RWPE2 (cell line): ENCODE measurements at regions not wholly inside any gene's neighbourhood (a gene's known extent, or its start where the extent isn't known, plus 50 kb on each side); places are given as distances from the start of the nearest gene placed in this dataset.

Source experiments
- ATAC-seq: fragments of 200-7000 bp; cut with Tn5 transposase; 3 replicates; pipeline ENCODE4 v1.9.1; 2021; ENCODE audit warnings: low read depth
- DNase-seq: peaks from one replicate; pipeline ENCODE4 v3.0.0-alpha.2; 2020; ENCODE audit warnings: low spot score
- H3K27ac ChIP-seq: fragments of 450-650 bp; 2 replicates; pipeline ENCODE4 v1.5.1; 2017; ENCODE audit warnings: mild to moderate bottlenecking; ENCODE audit not compliant: poor library complexity, severe bottlenecking
- H3K27me3 ChIP-seq: fragments of 250-450 bp; sonication (Bioruptor Pico); 2 replicates; pipeline ENCODE4 v1.5.1; 2021; ENCODE audit warnings: mild to moderate bottlenecking, moderate library complexity; ENCODE audit not compliant: insufficient read depth, poor library complexity, severe bottlenecking
- H3K36me3 ChIP-seq: fragments of 250-450 bp; sonication (Bioruptor Pico); 2 replicates; pipeline ENCODE4 v1.5.1; 2020; ENCODE audit warnings: low read depth, mild to moderate bottlenecking, moderate library complexity
- H3K4me1 ChIP-seq: fragments of 250-450 bp; sonication (Bioruptor Pico); 2 replicates; pipeline ENCODE4 v1.5.1; 2021; ENCODE audit warnings: mild to moderate bottlenecking, moderate library complexity; ENCODE audit not compliant: insufficient read depth, poor library complexity, severe bottlenecking
- H3K4me3 ChIP-seq: fragments of 250-450 bp; sonication (Bioruptor Pico); 2 replicates; pipeline ENCODE4 v1.5.1; 2021; ENCODE audit warnings: mild to moderate bottlenecking, moderate library complexity; ENCODE audit not compliant: severe bottlenecking
- H3K9me3 ChIP-seq: fragments of 250-450 bp; sonication (Bioruptor Pico); 2 replicates; pipeline ENCODE4 v1.5.1; 2021; ENCODE audit warnings: mild to moderate bottlenecking, moderate library complexity; ENCODE audit not compliant: severe bottlenecking
- CTCF ChIP-seq: fragments of 450-650 bp; IDR thresholded peaks from one replicate; pipeline ENCODE4 v1.5.1; 2017; ENCODE audit warnings: mild to moderate bottlenecking, moderate library complexity; ENCODE audit not compliant: poor library complexity, severe bottlenecking

DNA sequence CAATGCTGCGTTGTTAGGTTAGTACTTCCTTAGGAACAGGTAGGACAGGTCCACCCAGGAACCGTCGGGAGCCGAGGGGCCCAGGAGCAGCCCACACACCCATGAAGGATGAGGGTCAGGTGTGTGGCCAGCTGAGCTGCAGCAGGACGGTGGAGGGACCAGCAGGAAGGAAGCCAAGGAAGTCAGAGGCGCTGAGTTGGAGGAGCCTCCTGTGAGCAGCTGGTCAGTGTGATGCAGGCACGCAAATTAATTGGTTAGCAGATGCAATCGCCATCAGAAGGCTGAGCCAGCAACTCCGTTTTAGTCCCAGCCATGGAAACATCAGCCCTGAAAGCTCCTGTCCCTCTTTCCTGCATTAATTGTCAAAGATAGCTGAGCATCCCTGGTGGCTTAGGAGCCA is 114.9 kb upstream of the SOX1 start:
- Histone ChIP-seq H3K27me3 (peaks cover 5% of the 10 kb centered on the region), H3K36me3 (no peaks in the 10 kb centered on the region), H3K27ac (no peak overlapping the region), H3K9me3 (peaks cover 4% of the 10 kb centered on the region), H3K4me3 (no peak overlapping the region), H3K4me1 (no peaks in the 10 kb centered on the region)
- DNase-seq (no peak), ATAC-seq (no peak)
- no peak for TF ChIP-seq CTCF

GRCh38 chr13:111952814-111953213 is 114.1 kb upstream of the SOX1 start:
- TF ChIP-seq CTCF: no peak
- Histone ChIP-seq H3K27me3 (peaks cover 5% of the 10 kb centered on the region), H3K27ac (no peak overlapping the region), H3K4me1 (no peaks in the 10 kb centered on the region), H3K9me3 (peaks cover 4% of the 10 kb centered on the region), H3K36me3 (no peaks in the 10 kb centered on the region), H3K4me3 (no peak overlapping the region)
- no peak for DNase-seq
- no peak for ATAC-seq

- no peak for DNase-seq
- Histone ChIP-seq H3K4me1 (no peaks in the 10 kb centered on the region), H3K27ac (no peak overlapping the region), H3K27me3 (peaks cover 3% of the 10 kb centered on the region), H3K36me3 (no peaks in the 10 kb centered on the region), H3K4me3 (no peak overlapping the region), H3K9me3 (peaks cover 2% of the 10 kb centered on the region)
- no peak for TF ChIP-seq CTCF
- ATAC-seq: no peak
These were observed 113.3 kb upstream of the SOX1 start for GRCh38 chr13:111953546-111954178.

DNA sequence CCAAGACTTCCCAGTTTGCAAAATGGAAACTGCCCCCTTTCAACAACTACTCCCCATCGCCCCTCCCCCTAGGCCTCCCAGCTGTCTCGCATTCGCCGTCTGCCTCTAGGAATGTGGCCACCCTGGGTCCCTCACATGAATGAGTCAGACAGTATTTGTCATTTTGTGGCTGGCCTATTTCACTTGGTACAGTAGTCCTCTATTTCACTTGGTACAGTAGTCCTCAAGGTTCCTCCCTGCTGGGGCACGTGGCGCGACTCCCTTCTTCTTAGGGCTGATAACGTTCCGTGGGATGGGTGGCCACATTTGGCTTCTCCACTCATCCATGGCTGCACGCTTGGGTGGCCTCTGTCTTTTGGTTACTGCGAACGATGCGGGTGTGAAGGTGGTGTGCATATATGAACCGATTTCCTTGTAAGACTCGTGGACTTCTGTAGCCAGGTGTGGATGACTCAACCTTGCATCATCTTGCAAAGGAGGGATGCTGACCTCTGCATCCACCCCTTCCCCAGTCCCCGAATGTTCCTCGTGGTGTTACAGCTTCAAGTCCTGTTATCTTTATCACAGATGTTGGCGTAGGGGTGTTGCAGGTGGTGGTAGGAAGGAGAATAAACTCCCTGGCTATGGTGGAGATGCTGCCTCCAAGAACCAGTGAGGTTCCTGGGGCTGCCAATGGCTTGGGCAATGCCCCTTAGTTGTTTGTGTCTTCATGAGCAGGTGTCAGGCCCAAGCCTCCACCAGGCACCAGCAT is 112.1 kb upstream of the SOX1 start:
- Histone ChIP-seq H3K36me3 (no peaks in the 10 kb centered on the region), H3K9me3 (peaks cover 2% of the 10 kb centered on the region), H3K4me1 (no peaks in the 10 kb centered on the region), H3K4me3 (no peak overlapping the region), H3K27me3 (peaks cover 3% of the 10 kb centered on the region), H3K27ac (no peak overlapping the region)
- ATAC-seq: no peak
- DNase-seq: no peak
- TF ChIP-seq CTCF: no peak

DNA sequence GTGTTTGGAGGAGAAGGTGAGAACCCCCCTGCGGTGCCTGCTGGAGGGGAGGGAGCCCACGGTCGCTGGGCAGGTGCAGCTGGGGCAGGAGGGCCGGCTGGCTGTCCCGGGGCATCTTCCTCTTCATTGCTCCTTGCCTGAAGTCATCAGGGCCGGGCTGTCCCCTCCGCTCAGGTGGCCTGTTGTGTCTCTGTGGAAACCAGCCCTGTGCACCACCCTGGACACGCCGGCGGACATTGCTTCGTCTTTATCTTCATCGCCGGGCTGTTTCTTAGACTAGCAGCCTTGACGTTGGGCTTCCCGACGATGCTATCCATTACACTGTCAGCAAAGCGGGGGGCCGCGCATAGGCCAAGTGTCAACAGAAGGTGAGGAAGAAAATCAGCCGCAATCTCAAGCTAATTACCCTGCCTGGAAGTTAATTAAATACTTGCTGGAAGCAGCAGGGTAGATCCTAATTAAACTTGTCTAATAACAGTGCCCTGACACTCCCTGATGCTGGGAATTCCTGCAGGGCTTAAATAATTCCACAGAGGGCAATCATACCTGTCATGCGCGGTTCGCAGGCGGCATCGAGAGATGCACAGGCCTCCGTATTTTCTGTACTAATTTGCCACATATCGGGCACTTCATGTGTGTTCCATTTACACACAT is 111.4 kb upstream of the SOX1 start:
- H3K27me3 ChIP-seq: peaks cover 3% of the 10 kb centered on the region
- no peaks in the 10 kb centered on the region for H3K4me1 ChIP-seq
- H3K9me3 ChIP-seq: peaks cover 2% of the 10 kb centered on the region
- H3K36me3 ChIP-seq: no peaks in the 10 kb centered on the region
- TF ChIP-seq CTCF: no peak
- no peak overlapping the region for H3K27ac ChIP-seq
- ATAC-seq: no peak
- H3K4me3 ChIP-seq: no peak overlapping the region
- no peak for DNase-seq
